Natural killer cell (primary cell): ENCODE measurements at regions not wholly inside any gene's neighbourhood (a gene's known extent, or its start where the extent isn't known, plus 50 kb on each side); places are given as distances from the start of the nearest gene placed in this dataset.

Experiments used
- ATAC-seq, 3 donors: fragments of 150-1000 bp in 2 of 3; fragments of 200-7000 bp in 1 of 3; cut with Tn5 transposase; 1 replicate in 1 of 3; 2 replicates in 2 of 3; pipeline ENCODE4 v1.10.0; 2021; ENCODE audit warnings: mild to moderate bottlenecking in 2 of 3, moderate library complexity in 2 of 3
- DNase-seq, 2 donors: peaks; one replicate each; pipeline versions ENCODE4 v3.0.0 to v3.0.0-alpha.2; 2013 to 2021; ENCODE audit warnings: mixed read lengths in 1 of 2
- H3K27ac ChIP-seq: one replicate; pipeline ENCODE4 v1.5.1; 2013; ENCODE audit warnings: mild to moderate bottlenecking, low read length
- H3K27me3 ChIP-seq: one replicate; pipeline ENCODE4 v1.6.1; 2013; ENCODE audit warnings: low read length; ENCODE audit not compliant: control insufficient read depth, insufficient read depth
- H3K36me3 ChIP-seq: one replicate; pipeline ENCODE4 v1.6.1; 2013; ENCODE audit warnings: low read length; ENCODE audit not compliant: control insufficient read depth, insufficient read depth
- H3K4me1 ChIP-seq: one replicate; pipeline ENCODE4 v1.6.1; 2013; ENCODE audit warnings: low read length; ENCODE audit not compliant: control insufficient read depth, insufficient read depth
- H3K4me3 ChIP-seq: one replicate; pipeline ENCODE4 v1.5.1; 2013; ENCODE audit warnings: low read length
- H3K9me3 ChIP-seq: one replicate; pipeline ENCODE4 v1.6.1; 2013; ENCODE audit warnings: low read length; ENCODE audit not compliant: control insufficient read depth, insufficient read depth
- H3K27ac Mint-ChIP-seq, 2 donors: one replicate each; pipeline ENCODE4 v1.8.0; 2022; ENCODE audit warnings: mild to moderate bottlenecking in 2 of 2, mixed read lengths in 2 of 2, moderate library complexity in 1 of 2
- H3K27me3 Mint-ChIP-seq, 2 donors: one replicate each; pipeline ENCODE4 v1.8.0; 2022; ENCODE audit warnings: low read depth in 2 of 2, mixed read lengths in 2 of 2
- H3K36me3 Mint-ChIP-seq: one replicate; pipeline ENCODE4 v1.8.0; 2022; ENCODE audit warnings: mixed read lengths
- H3K4me1 Mint-ChIP-seq, 2 donors: one replicate each; pipeline ENCODE4 v1.8.0; 2022; ENCODE audit warnings: mixed read lengths in 2 of 2
- H3K4me3 Mint-ChIP-seq: one replicate; pipeline ENCODE4 v1.8.0; 2022; ENCODE audit warnings: mild to moderate bottlenecking, moderate library complexity, mixed read lengths
- H3K9me3 Mint-ChIP-seq, 2 donors: one replicate each; pipeline ENCODE4 v1.8.0; 2022; ENCODE audit warnings: mixed read lengths in 2 of 2
- CTCF ChIP-seq: fragments of 200-600 bp; IDR thresholded peaks from one replicate; pipeline ENCODE4 v1.8.0; 2022; ENCODE audit warnings: antibody characterized with exemption
- WGBS: methylation state at CpG from one replicate; pipeline ENCODE4 v1.1.7; 2013; ENCODE audit warnings: missing lambda C conversion rate; ENCODE audit not compliant: insufficient coverage; 5-methylcytosine and 5-hydroxymethylcytosine counted together
- intact Hi-C: fragments of 100-400 bp; cut with micrococcal nuclease; formaldehyde crosslinking; loops from one replicate; pipeline ENCODE4 v1.14.2; 2022

DNA sequence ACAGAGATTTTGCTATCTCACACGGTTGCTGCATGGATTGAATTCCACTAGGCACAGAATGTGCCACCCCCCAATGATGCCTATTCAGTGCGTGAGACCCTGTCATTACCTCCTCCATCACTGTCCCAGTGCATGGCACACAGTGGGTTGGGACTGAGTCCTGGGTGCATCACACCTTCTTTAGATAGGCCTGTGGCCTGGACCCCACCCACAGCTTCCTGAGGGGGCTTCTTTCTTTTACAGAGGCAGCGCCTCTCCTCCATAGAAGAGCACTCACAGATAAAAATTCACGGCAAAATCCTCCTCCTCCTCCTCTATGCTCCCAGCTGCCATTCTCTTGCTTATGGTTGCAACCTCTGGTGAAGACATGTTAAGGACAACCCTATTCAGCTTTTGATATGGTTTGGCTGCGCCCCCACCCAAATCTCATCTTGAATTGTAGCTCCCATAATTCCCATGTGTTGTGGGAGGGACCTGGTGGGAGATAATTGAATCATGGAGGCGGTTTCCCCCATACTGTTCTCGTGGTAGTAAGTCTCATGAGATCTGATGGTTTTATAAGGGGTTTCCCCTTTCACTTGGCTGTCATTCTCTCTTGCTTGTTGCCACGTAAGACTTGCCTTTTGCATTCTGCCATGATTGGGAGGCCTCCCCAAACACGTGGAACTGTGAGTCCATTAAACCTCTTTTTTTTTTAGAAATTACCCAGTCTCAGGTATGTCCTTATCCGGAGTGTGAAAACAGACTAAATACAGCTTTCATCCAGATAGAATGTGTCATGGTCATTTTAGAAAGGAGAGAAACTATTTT lies 147.6 kb downstream of the KLF13 start:
- Histone ChIP-seq H3K9me3 (no peaks in the 10 kb centered on the region), H3K4me3 (no peak overlapping the region), H3K4me1 (peaks cover 33% of the 10 kb centered on the region), H3K27ac (peak overlapping the region; percentile 72), H3K27me3 (no peaks in the 10 kb centered on the region), H3K36me3 (no peaks in the 10 kb centered on the region)
- TF ChIP-seq CTCF: no peak
- WGBS: 60% methylated on average over 8 of the region's 10 CpGs
- Mint-ChIP-seq H3K27ac (peak overlapping the region; percentile 73 to 84), H3K27me3 (no peaks in the 10 kb centered on the region), H3K4me1 (peaks cover 46 to 47% of the 10 kb centered on the region in 2 donors), H3K36me3 (no peaks in the 10 kb centered on the region), H3K9me3 (no peaks in the 10 kb centered on the region), H3K4me3 (peak overlapping the region; percentile 84)
- DNase-seq (peak in 1 of 2 donors; percentile 53), ATAC-seq (no peak)
- intact Hi-C loops: loop anchor here (5.0 kb wide), 2 partner anchors 37 to 82 kb away; no protein-coding TSS in a partner anchor

DNA sequence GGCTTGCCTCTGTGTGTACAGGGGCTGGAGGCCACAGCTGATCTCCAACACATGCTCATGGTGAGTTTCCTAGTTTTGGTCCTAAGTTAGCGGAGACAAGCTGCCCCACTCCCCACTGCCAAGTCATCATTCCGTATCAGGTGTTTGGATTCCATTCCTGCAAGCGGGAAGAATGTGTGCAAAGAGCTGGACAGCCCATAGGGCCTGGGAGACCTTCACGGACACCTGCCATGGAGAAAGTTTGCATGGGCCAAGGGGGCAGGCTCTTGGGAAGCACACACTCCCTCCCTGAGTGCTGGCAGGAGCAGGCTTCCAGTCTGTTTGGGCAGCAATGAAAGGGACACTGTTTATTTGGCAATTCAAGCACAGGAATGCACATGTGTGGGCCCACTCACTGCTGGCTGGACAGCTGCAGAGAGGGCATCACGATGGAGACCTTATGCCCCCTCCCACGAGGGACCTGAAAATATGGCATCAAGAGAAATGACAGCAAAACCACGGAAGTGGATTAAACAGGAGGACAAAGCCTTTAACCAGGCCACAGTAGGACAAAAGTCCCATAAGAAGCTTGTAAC lies 149.7 kb downstream of the KLF13 start:
- Histone ChIP-seq H3K27me3 (no peaks in the 10 kb centered on the region), H3K27ac (no peak overlapping the region), H3K4me3 (no peak overlapping the region), H3K36me3 (no peaks in the 10 kb centered on the region), H3K4me1 (peaks cover 33% of the 10 kb centered on the region), H3K9me3 (no peaks in the 10 kb centered on the region)
- Mint-ChIP-seq H3K4me3 (no peak overlapping the region), H3K36me3 (no peaks in the 10 kb centered on the region), H3K27ac (no peak overlapping the region), H3K4me1 (peaks cover 44 to 46% of the 10 kb centered on the region in 2 donors), H3K9me3 (no peaks in the 10 kb centered on the region), H3K27me3 (no peaks in the 10 kb centered on the region)
- ATAC-seq: no peak
- no peak for TF ChIP-seq CTCF
- intact Hi-C loops: no loop called here
- 86% methylated on average over 7 of the region's 7 CpGs for WGBS
- DNase-seq: no peak

- no peak overlapping the region for H3K27ac Mint-ChIP-seq
- no peak overlapping the region for H3K27ac ChIP-seq
- peaks cover 42 to 46% of the 10 kb centered on the region in 2 donors for H3K4me1 Mint-ChIP-seq
- no peak for DNase-seq
- H3K4me3 Mint-ChIP-seq: no peak overlapping the region
- no peaks in the 10 kb centered on the region for H3K27me3 ChIP-seq
- H3K4me3 ChIP-seq: no peak overlapping the region
- no peaks in the 10 kb centered on the region for H3K36me3 Mint-ChIP-seq
- intact Hi-C loops: no loop called here
- TF ChIP-seq CTCF: no peak
- H3K36me3 ChIP-seq: no peaks in the 10 kb centered on the region
- H3K9me3 Mint-ChIP-seq: no peaks in the 10 kb centered on the region
- no peaks in the 10 kb centered on the region for H3K27me3 Mint-ChIP-seq
- no peaks in the 10 kb centered on the region for H3K9me3 ChIP-seq
- WGBS: 88% methylated on average over 5 of the region's 5 CpGs
- ATAC-seq: no peak
- H3K4me1 ChIP-seq: peaks cover 30% of the 10 kb centered on the region
These were observed 150.2 kb downstream of the KLF13 start for GRCh38 chr15:31476866-31477265.
